ENCODE measurements at regions not wholly inside any gene's neighbourhood (a gene's known extent, or its start where the extent isn't known, plus 50 kb on each side); places are given as distances from the start of the nearest gene placed in this dataset.

GRCh38 chr5:105501315-105501714 is 1938.7 kb upstream of the NUDT12 start:
- FAIRE-seq = no peak

GRCh38 chr5:105475401-105475800 is 1912.8 kb upstream of the NUDT12 start:
- no peak for FAIRE-seq

- no peak for FAIRE-seq
Observed at GRCh38 chr5:105462377-105462776, 1899.8 kb upstream of the NUDT12 start.

GRCh38 chr5:105460721-105461120 is 1898.1 kb upstream of the NUDT12 start:
- no peak for FAIRE-seq

GRCh38 chr5:105453216-105453807 is 1890.7 kb upstream of the NUDT12 start:
- no peak for FAIRE-seq

GRCh38 chr5:105448271-105448670 is 1885.7 kb upstream of the NUDT12 start:
- FAIRE-seq = no peak

- FAIRE-seq = no peak
Observed at GRCh38 chr5:105430516-105430915, 1867.9 kb upstream of the NUDT12 start.

GRCh38 chr5:105428451-105429380 is 1866.1 kb upstream of the NUDT12 start:
- no peak for FAIRE-seq

GRCh38 chr5:105414067-105414466 is 1851.5 kb upstream of the NUDT12 start:
- no peak for FAIRE-seq

GRCh38 chr5:105413406-105413990 is 1850.9 kb upstream of the NUDT12 start:
- no peak for FAIRE-seq

- FAIRE-seq = no peak
Observed at GRCh38 chr5:105409695-105410094, 1847.1 kb upstream of the NUDT12 start.

GRCh38 chr5:105407200-105407599 is 1844.6 kb upstream of the NUDT12 start:
- FAIRE-seq = no peak

- FAIRE-seq = no peak
Observed at GRCh38 chr5:105397749-105398148, 1835.2 kb upstream of the NUDT12 start.

GRCh38 chr5:105392710-105393149 is 1830.1 kb upstream of the NUDT12 start:
- no peak for FAIRE-seq

- no peak for FAIRE-seq
Observed at GRCh38 chr5:105392122-105392709, 1829.6 kb upstream of the NUDT12 start.

GRCh38 chr5:105380126-105380525 is 1817.5 kb upstream of the NUDT12 start:
- FAIRE-seq = no peak

GRCh38 chr5:105371169-105371568 is 1808.6 kb upstream of the NUDT12 start:
- FAIRE-seq = no peak

GRCh38 chr5:105350486-105351140 is 1788.0 kb upstream of the NUDT12 start:
- no peak for FAIRE-seq

GRCh38 chr5:105331558-105331957 is 1769.0 kb upstream of the NUDT12 start:
- no peak for FAIRE-seq

- FAIRE-seq = no peak
Observed at GRCh38 chr5:105330185-105330584, 1767.6 kb upstream of the NUDT12 start.

- FAIRE-seq = no peak
Observed at GRCh38 chr5:105304859-105305258, 1742.3 kb upstream of the NUDT12 start.

GRCh38 chr5:105288946-105289345 is 1726.4 kb upstream of the NUDT12 start:
- no peak for FAIRE-seq

- FAIRE-seq = no peak
Observed at GRCh38 chr5:105283134-105283533, 1720.5 kb upstream of the NUDT12 start.

Measured in colon (tissue), 2 donors.